IPS-20b (cell line): ENCODE measurements at regions not wholly inside any gene's neighbourhood (a gene's known extent, or its start where the extent isn't known, plus 50 kb on each side); places are given as distances from the start of the nearest gene placed in this dataset.
"Not testable (repeated sequence)": the region's sequence is repeated elsewhere in the genome, so short reads cannot be mapped to it uniquely, and the experiment has no call there.

Source experiments
- H3K27ac ChIP-seq: one replicate; pipeline ENCODE4 v1.5.1; 2013; ENCODE audit warnings: low read length
- H3K27me3 ChIP-seq: 2 replicates; pipeline ENCODE4 v1.6.1; 2013; ENCODE audit warnings: mild to moderate bottlenecking, low read length, inconsistent platforms; ENCODE audit not compliant: insufficient read depth
- H3K36me3 ChIP-seq: 2 replicates; pipeline ENCODE4 v1.6.1; 2013; ENCODE audit warnings: low read depth, mild to moderate bottlenecking, inconsistent platforms, low read length, moderate library complexity; ENCODE audit not compliant: insufficient read depth
- H3K4me1 ChIP-seq: 2 replicates; pipeline ENCODE4 v1.6.1; 2013; ENCODE audit warnings: mild to moderate bottlenecking, control low read depth, inconsistent platforms, low read length, moderate library complexity; ENCODE audit not compliant: insufficient read depth
- H3K4me3 ChIP-seq: 2 replicates; pipeline ENCODE4 v1.5.1; 2013; ENCODE audit warnings: mild to moderate bottlenecking, low read length, inconsistent platforms
- H3K9ac ChIP-seq: 2 replicates; pipeline ENCODE4 v1.6.1; 2013; ENCODE audit warnings: low read depth, mild to moderate bottlenecking, inconsistent platforms, low read length, moderate library complexity
- H3K9me3 ChIP-seq: 2 replicates; pipeline ENCODE4 v1.6.1; 2013; ENCODE audit warnings: mild to moderate bottlenecking, low read depth, low read length, inconsistent platforms; ENCODE audit not compliant: insufficient read depth

DNA sequence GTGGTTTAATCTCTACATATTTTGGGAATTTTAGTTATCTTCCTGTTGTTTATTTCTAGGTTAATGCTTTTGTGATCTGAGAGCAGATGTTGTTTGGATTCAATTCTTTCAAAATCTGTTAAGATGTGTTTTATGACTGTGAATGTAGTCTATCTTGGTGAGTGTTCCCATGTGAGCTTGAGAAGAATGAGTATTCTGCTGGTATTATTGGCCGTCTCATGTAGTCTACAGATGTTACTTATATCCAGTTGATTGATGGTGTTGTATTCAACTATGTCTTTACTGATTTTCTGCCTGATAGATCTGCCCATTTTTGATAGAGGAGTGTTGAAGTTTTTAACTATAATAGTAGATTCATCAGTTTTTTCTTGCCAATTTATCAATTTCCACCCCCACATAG is 141.4 kb upstream of the FOXP2 start:
- H3K9me3 ChIP-seq: no peaks in the 10 kb centered on the region
- H3K27me3 ChIP-seq: no peaks in the 10 kb centered on the region
- H3K36me3 ChIP-seq: no peaks in the 10 kb centered on the region
- H3K27ac ChIP-seq: no peak overlapping the region
- no peaks in the 10 kb centered on the region for H3K4me1 ChIP-seq
- no peak overlapping the region for H3K9ac ChIP-seq
- no peak overlapping the region for H3K4me3 ChIP-seq

- no peaks in the 10 kb centered on the region for H3K36me3 ChIP-seq
- H3K9me3 ChIP-seq: no peaks in the 10 kb centered on the region
- no peak overlapping the region for H3K4me3 ChIP-seq
- no peaks in the 10 kb centered on the region for H3K4me1 ChIP-seq
- H3K27me3 ChIP-seq: no peaks in the 10 kb centered on the region
- no peak overlapping the region for H3K9ac ChIP-seq
- no peak overlapping the region for H3K27ac ChIP-seq
Observed at GRCh38 chr7:114269714-114270113, 144.9 kb upstream of the FOXP2 start.

GRCh38 chr7:114267550-114267949 is 147.1 kb upstream of the FOXP2 start:
- H3K9me3 ChIP-seq, H3K4me1 ChIP-seq, H3K4me3 ChIP-seq, H3K36me3 ChIP-seq, H3K27ac ChIP-seq, H3K9ac ChIP-seq, H3K27me3 ChIP-seq: not testable (repeated sequence)

GRCh38 chr7:114264023-114264422 is 150.6 kb upstream of the FOXP2 start:
- H3K36me3 ChIP-seq: no peaks in the 10 kb centered on the region
- H3K9me3 ChIP-seq: no peaks in the 10 kb centered on the region
- H3K27ac ChIP-seq: no peak overlapping the region
- no peak overlapping the region for H3K9ac ChIP-seq
- no peaks in the 10 kb centered on the region for H3K4me1 ChIP-seq
- H3K4me3 ChIP-seq: no peak overlapping the region
- no peaks in the 10 kb centered on the region for H3K27me3 ChIP-seq

GRCh38 chr7:114263219-114263618 is 151.4 kb upstream of the FOXP2 start:
- no peaks in the 10 kb centered on the region for H3K4me1 ChIP-seq
- H3K9me3 ChIP-seq: no peaks in the 10 kb centered on the region
- no peaks in the 10 kb centered on the region for H3K36me3 ChIP-seq
- H3K27me3 ChIP-seq: no peaks in the 10 kb centered on the region
- no peak overlapping the region for H3K9ac ChIP-seq
- H3K4me3 ChIP-seq: no peak overlapping the region
- H3K27ac ChIP-seq: no peak overlapping the region

DNA sequence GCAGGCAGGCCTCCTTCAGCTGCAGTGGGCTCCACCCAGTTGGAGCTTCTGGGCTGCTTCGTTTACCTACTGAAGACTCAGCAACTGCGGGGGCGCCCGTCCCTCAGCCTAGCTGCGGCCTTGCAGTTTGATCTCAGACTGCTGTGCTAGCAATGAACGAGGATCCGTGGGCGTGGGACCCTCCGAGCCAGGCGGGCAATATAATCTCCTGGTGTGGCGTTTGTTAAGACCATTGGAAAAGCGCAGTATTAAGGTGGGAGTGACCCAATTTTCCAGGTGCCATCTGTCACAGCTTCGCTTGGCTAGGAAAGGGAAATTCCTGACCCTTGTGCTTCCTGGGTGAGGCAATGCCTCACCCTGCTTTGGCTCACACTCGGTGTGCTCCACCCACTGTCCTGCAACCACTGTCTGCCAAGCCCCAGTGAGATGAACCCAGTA is 159.2 kb upstream of the FOXP2 start:
- Histone ChIP-seq H3K9ac (no peak overlapping the region), H3K27ac (no peak overlapping the region), H3K4me3 (no peak overlapping the region)

GRCh38 chr7:114243646-114244045 is 171.0 kb upstream of the FOXP2 start:
- H3K4me1 ChIP-seq: no peaks in the 10 kb centered on the region
- H3K36me3 ChIP-seq: no peaks in the 10 kb centered on the region
- no peak overlapping the region for H3K9ac ChIP-seq
- H3K9me3 ChIP-seq: no peaks in the 10 kb centered on the region
- H3K4me3 ChIP-seq: no peak overlapping the region
- no peak overlapping the region for H3K27ac ChIP-seq
- H3K27me3 ChIP-seq: no peaks in the 10 kb centered on the region

More for the DNA sequence above, 159.2 kb upstream of the FOXP2 start:
- no peaks in the 10 kb centered on the region for H3K27me3 ChIP-seq
- no peaks in the 10 kb centered on the region for H3K9me3 ChIP-seq
- H3K36me3 ChIP-seq: no peaks in the 10 kb centered on the region
- no peaks in the 10 kb centered on the region for H3K4me1 ChIP-seq

GRCh38 chr7:114242992-114243507 is 171.6 kb upstream of the FOXP2 start:
- Histone ChIP-seq H3K9me3 (no peaks in the 10 kb centered on the region), H3K27me3 (no peaks in the 10 kb centered on the region), H3K9ac (no peak overlapping the region), H3K27ac (no peak overlapping the region), H3K36me3 (no peaks in the 10 kb centered on the region), H3K4me3 (no peak overlapping the region), H3K4me1 (no peaks in the 10 kb centered on the region)

DNA sequence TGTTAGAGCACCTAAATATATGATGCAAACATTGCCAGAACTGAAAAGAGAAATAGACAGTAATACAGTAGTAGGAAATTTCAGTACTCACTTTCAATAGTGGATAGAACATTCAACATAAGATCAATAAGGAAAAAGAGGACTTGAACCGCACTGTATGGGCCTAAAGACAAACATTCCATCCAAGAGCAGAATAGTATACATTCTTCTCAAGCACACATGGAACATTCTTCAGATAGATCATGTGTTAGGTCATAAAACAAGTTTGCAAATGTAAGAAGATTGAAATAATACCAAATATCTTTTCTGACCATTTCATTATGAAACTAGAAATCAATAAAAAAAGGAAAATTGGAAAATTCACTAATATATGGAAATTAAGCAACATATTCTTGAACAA is 185.4 kb upstream of the FOXP2 start:
- H3K4me1 ChIP-seq: no peaks in the 10 kb centered on the region
- no peaks in the 10 kb centered on the region for H3K9me3 ChIP-seq
- no peak overlapping the region for H3K27ac ChIP-seq
- H3K9ac ChIP-seq: no peak overlapping the region
- H3K4me3 ChIP-seq: no peak overlapping the region
- H3K27me3 ChIP-seq: no peaks in the 10 kb centered on the region
- H3K36me3 ChIP-seq: no peaks in the 10 kb centered on the region

- no peak overlapping the region for H3K9ac ChIP-seq
- no peaks in the 10 kb centered on the region for H3K36me3 ChIP-seq
- H3K27ac ChIP-seq: no peak overlapping the region
- H3K9me3 ChIP-seq: no peaks in the 10 kb centered on the region
- H3K27me3 ChIP-seq: no peaks in the 10 kb centered on the region
- no peaks in the 10 kb centered on the region for H3K4me1 ChIP-seq
- no peak overlapping the region for H3K4me3 ChIP-seq
Observed at GRCh38 chr7:114225784-114226183, 188.8 kb upstream of the FOXP2 start.

DNA sequence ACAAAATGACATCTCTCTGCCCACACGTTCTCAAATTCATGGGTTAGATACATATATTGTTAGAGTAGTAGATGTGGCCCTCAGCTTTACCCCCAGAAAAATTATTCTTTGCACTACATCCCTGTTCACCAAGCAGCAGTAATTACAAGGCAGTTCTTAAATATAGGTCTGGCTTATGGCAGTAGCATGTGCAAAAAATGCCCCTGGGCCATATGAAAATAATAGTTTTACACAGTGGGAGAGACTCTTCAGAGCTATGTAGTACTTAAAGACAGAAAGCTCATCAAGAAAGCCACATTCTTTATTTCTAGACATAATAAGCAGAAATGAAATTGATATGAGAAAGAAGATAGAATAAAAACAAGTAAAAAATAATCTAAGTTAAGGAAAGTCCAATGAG is 196.3 kb upstream of the FOXP2 start:
- Histone ChIP-seq H3K9me3 (no peaks in the 10 kb centered on the region), H3K4me3 (no peak overlapping the region), H3K36me3 (no peaks in the 10 kb centered on the region), H3K9ac (no peak overlapping the region), H3K27me3 (no peaks in the 10 kb centered on the region), H3K27ac (no peak overlapping the region), H3K4me1 (no peaks in the 10 kb centered on the region; the same call in 1 of the 2 replicates)

DNA sequence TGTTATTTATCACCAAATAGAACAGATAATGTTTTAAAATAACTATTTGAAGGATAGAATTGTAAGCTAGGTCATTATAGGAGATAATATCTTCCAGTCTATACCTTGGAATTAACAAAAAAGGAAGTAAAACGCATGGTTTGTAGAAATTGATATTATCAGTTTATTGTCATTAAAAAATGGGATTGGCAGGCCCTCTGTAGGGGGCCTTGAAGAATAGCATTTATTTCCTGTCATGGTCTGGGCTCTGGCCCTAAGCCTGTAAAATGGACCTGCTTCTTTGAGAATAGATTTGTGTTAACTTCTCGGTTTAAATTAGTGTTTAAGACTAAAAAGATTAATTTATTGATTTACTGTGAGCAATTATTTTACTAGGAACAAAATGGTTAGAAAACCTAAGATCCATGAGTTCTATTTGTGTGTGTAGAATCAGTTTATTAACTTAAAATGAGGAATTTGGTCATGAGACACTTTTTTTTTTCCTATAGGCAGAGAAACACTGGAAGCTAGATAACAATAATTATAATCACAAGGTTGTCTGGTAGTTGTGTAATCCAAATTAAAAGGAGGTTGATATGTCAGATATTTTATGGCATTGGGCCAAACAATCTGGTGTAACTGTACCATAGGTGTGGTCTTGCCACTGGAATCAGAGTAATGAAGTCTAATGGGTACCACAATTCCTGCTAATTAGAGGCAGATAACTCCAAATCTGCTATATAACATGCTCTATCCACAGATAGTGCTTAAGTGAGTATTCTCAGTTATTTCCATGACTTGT is 197.4 kb upstream of the FOXP2 start:
- H3K9me3 ChIP-seq: no peaks in the 10 kb centered on the region
- no peaks in the 10 kb centered on the region for H3K27me3 ChIP-seq
- no peaks in the 10 kb centered on the region for H3K36me3 ChIP-seq
- no peak overlapping the region for H3K9ac ChIP-seq
- no peak overlapping the region for H3K27ac ChIP-seq
- H3K4me3 ChIP-seq: no peak overlapping the region
- H3K4me1 ChIP-seq: no peaks in the 10 kb centered on the region; the same call in 1 of the 2 replicates
